Tibial nerve (tissue), 3 donors: ENCODE measurements at regions not wholly inside any gene's neighbourhood (a gene's known extent, or its start where the extent isn't known, plus 50 kb on each side); places are given as distances from the start of the nearest gene placed in this dataset.

Experiments
- CTCF ChIP-seq, 5 experiments: fragments of 200-600 bp in 3 of 5; fragments of 450-650 bp in 2 of 5; sonication (generic) in 3 of 5; IDR thresholded peaks; one replicate each; pipeline ENCODE4 v1.5.1; 2016 to 2019; ENCODE audit warnings: antibody characterized with exemption in 5 of 5, mild to moderate bottlenecking in 3 of 5, moderate library complexity in 2 of 5
- POLR2A ChIP-seq, 2 donors: fragments of 450-650 bp; IDR thresholded peaks; one replicate each; pipeline ENCODE4 v1.6.1; 2017; ENCODE audit warnings: antibody characterized with exemption in 2 of 2, mild to moderate bottlenecking in 2 of 2, moderate library complexity in 2 of 2

- TF ChIP-seq CTCF (IDR thresholded peaks at IDR 0.05) (no peak), POLR2A (IDR thresholded peaks at IDR 0.05) (no peak)
Observed at GRCh38 chr11:15602785-15603567, 488.3 kb downstream of the INSC start.
